ENCODE measurements at regions not wholly inside any gene's neighbourhood (a gene's known extent, or its start where the extent isn't known, plus 50 kb on each side); places are given as distances from the start of the nearest gene placed in this dataset.

- TF ChIP-seq, protein P1, sequence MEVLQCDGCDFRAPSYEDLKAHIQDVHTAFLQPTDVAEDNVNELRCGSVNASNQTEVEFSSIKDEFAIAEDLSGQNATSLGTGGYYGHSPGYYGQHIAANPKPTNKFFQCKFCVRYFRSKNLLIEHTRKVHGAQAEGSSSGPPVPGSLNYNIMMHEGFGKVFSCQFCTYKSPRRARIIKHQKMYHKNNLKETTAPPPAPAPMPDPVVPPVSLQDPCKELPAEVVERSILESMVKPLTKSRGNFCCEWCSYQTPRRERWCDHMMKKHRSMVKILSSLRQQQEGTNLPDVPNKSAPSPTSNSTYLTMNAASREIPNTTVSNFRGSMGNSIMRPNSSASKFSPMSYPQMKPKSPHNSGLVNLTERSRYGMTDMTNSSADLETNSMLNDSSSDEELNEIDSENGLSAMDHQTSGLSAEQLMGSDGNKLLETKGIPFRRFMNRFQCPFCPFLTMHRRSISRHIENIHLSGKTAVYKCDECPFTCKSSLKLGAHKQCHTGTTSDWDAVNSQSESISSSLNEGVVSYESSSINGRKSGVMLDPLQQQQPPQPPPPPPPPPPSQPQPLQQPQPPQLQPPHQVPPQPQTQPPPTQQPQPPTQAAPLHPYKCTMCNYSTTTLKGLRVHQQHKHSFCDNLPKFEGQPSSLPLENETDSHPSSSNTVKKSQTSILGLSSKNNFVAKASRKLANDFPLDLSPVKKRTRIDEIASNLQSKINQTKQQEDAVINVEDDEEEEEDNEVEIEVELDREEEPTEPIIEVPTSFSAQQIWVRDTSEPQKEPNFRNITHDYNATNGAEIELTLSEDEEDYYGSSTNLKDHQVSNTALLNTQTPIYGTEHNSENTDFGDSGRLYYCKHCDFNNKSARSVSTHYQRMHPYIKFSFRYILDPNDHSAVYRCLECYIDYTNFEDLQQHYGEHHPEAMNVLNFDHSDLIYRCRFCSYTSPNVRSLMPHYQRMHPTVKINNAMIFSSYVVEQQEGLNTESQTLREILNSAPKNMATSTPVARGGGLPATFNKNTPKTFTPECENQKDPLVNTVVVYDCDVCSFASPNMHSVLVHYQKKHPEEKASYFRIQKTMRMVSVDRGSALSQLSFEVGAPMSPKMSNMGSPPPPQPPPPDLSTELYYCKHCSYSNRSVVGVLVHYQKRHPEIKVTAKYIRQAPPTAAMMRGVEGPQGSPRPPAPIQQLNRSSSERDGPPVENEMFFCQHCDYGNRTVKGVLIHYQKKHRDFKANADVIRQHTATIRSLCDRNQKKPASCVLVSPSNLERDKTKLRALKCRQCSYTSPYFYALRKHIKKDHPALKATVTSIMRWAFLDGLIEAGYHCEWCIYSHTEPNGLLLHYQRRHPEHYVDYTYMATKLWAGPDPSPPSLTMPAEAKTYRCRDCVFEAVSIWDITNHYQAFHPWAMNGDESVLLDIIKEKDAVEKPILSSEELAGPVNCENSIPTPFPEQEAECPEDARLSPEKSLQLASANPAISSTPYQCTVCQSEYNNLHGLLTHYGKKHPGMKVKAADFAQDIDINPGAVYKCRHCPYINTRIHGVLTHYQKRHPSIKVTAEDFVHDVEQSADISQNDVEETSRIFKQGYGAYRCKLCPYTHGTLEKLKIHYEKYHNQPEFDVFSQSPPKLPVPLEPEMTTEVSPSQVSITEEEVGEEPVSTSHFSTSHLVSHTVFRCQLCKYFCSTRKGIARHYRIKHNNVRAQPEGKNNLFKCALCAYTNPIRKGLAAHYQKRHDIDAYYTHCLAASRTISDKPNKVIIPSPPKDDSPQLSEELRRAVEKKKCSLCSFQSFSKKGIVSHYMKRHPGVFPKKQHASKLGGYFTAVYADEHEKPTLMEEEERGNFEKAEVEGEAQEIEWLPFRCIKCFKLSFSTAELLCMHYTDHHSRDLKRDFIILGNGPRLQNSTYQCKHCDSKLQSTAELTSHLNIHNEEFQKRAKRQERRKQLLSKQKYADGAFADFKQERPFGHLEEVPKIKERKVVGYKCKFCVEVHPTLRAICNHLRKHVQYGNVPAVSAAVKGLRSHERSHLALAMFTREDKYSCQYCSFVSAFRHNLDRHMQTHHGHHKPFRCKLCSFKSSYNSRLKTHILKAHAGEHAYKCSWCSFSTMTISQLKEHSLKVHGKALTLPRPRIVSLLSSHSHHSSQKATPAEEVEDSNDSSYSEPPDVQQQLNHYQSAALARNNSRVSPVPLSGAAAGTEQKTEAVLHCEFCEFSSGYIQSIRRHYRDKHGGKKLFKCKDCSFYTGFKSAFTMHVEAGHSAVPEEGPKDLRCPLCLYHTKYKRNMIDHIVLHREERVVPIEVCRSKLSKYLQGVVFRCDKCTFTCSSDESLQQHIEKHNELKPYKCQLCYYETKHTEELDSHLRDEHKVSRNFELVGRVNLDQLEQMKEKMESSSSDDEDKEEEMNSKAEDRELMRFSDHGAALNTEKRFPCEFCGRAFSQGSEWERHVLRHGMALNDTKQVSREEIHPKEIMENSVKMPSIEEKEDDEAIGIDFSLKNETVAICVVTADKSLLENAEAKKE (CRISPR knock-in tag; IDR thresholded peaks at IDR 0.05) = no peak
- TF ChIP-seq EZH2 (IDR thresholded peaks at IDR 0.05; ENCODE audit: low read depth, unreplicated experiment) (no peak), CREB1 (CRISPR knock-in tag; IDR thresholded peaks at IDR 0.05; ENCODE audit: low read depth) (no peak), EZH2phosphoT487 (IDR thresholded peaks at IDR 0.05; ENCODE audit: unreplicated experiment) (no peak), POLR2AphosphoS5 (IDR thresholded peaks at IDR 0.05; ENCODE audit: low read depth) (no peak), JUNB (IDR thresholded peaks at IDR 0.05; ENCODE audit: unreplicated experiment) (no peak), ZNF114 (CRISPR knock-in tag; IDR thresholded peaks at IDR 0.05) (no peak), STAT1 (IDR thresholded peaks at IDR 0.05; ENCODE audit: unreplicated experiment) (no peak)
- TF ChIP-seq, protein P2, sequence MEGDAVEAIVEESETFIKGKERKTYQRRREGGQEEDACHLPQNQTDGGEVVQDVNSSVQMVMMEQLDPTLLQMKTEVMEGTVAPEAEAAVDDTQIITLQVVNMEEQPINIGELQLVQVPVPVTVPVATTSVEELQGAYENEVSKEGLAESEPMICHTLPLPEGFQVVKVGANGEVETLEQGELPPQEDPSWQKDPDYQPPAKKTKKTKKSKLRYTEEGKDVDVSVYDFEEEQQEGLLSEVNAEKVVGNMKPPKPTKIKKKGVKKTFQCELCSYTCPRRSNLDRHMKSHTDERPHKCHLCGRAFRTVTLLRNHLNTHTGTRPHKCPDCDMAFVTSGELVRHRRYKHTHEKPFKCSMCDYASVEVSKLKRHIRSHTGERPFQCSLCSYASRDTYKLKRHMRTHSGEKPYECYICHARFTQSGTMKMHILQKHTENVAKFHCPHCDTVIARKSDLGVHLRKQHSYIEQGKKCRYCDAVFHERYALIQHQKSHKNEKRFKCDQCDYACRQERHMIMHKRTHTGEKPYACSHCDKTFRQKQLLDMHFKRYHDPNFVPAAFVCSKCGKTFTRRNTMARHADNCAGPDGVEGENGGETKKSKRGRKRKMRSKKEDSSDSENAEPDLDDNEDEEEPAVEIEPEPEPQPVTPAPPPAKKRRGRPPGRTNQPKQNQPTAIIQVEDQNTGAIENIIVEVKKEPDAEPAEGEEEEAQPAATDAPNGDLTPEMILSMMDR (conservative IDR thresholded peaks at IDR 0.05; ENCODE audit: low read depth in 2 of 2) = no peak
- TF ChIP-seq, protein P3, sequence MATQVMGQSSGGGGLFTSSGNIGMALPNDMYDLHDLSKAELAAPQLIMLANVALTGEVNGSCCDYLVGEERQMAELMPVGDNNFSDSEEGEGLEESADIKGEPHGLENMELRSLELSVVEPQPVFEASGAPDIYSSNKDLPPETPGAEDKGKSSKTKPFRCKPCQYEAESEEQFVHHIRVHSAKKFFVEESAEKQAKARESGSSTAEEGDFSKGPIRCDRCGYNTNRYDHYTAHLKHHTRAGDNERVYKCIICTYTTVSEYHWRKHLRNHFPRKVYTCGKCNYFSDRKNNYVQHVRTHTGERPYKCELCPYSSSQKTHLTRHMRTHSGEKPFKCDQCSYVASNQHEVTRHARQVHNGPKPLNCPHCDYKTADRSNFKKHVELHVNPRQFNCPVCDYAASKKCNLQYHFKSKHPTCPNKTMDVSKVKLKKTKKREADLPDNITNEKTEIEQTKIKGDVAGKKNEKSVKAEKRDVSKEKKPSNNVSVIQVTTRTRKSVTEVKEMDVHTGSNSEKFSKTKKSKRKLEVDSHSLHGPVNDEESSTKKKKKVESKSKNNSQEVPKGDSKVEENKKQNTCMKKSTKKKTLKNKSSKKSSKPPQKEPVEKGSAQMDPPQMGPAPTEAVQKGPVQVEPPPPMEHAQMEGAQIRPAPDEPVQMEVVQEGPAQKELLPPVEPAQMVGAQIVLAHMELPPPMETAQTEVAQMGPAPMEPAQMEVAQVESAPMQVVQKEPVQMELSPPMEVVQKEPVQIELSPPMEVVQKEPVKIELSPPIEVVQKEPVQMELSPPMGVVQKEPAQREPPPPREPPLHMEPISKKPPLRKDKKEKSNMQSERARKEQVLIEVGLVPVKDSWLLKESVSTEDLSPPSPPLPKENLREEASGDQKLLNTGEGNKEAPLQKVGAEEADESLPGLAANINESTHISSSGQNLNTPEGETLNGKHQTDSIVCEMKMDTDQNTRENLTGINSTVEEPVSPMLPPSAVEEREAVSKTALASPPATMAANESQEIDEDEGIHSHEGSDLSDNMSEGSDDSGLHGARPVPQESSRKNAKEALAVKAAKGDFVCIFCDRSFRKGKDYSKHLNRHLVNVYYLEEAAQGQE (IDR thresholded peaks at IDR 0.05; ENCODE audit: unreplicated experiment) = no peak
Observed at GRCh38 chr5:68428231-68428811, 212.8 kb downstream of the PIK3R1 start (continued).

All from GM23338 (cell line).